HEK293 (cell line): ENCODE measurements at regions not wholly inside any gene's neighbourhood (a gene's known extent, or its start where the extent isn't known, plus 50 kb on each side); places are given as distances from the start of the nearest gene placed in this dataset.

Experiments used
- CTCF ChIA-PET: fragments of 350-600 bp; formaldehyde crosslinking; extraction: SDS; loops from one replicate; lab custom pipeline; 2021; ENCODE audit warnings: antibody characterized with exemption; lab: Yijun Ruan, JAX
- POLR2A ChIA-PET: fragments of 300-600 bp; formaldehyde crosslinking; extraction: SDS; loops from one replicate; lab custom pipeline; 2020; ENCODE audit warnings: antibody characterized with exemption, inconsistent platforms; lab: Yijun Ruan, JAX
- H3K27ac ChIP-seq: fragments of 200-500 bp; sonication (Bioruptor generic); 2 replicates; pipeline ENCODE4 v1.5.1; 2014; ENCODE audit warnings: low read depth, low read length, control low read depth, inconsistent platforms; ENCODE audit errors: extremely low read depth
- H3K36me3 ChIP-seq, 2 experiments: fragments of 200-500 bp in 1 of 2; sonication (Bioruptor generic) in 1 of 2; 1 replicate in 1 of 2; 2 replicates in 1 of 2; pipeline ENCODE4 v1.5.1; 2014 to 2017; ENCODE audit warnings: inconsistent platforms in 2 of 2, low read length in 2 of 2; ENCODE audit not compliant: control insufficient read depth in 2 of 2, insufficient read depth in 1 of 2
- H3K4me1 ChIP-seq: fragments of 200-500 bp; sonication (Bioruptor generic); 2 replicates; pipeline ENCODE4 v1.5.1; 2014; ENCODE audit warnings: mild to moderate bottlenecking, low read length, inconsistent platforms; ENCODE audit not compliant: control insufficient read depth, insufficient read depth
- H3K4me3 ChIP-seq: 2 replicates; pipeline ENCODE4 v1.5.1; 2011; ENCODE audit warnings: low read depth, mild to moderate bottlenecking, control low read depth, low read length, moderate library complexity
- H3K9me3 ChIP-seq: fragments of 200-500 bp; sonication (Bioruptor generic); 2 replicates; pipeline ENCODE4 v1.5.1; 2014; ENCODE audit warnings: low read depth, low read length, inconsistent platforms; ENCODE audit not compliant: control insufficient read depth, insufficient read depth
- AEBP2 ChIP-seq: fragments of 450-650 bp; formaldehyde crosslinking; IDR thresholded peaks from 2 replicates; pipeline ENCODE4 v1.5.1; 2016; ENCODE audit warnings: missing biosample characterization, missing genetic modification characterization, borderline replicate concordance
- KLF1 ChIP-seq: fragments of 450-650 bp; formaldehyde crosslinking; IDR thresholded peaks from 2 replicates; pipeline ENCODE4 v1.5.1; 2016; ENCODE audit warnings: missing biosample characterization, missing genetic modification characterization
- KLF16 ChIP-seq: fragments of 450-650 bp; formaldehyde crosslinking; IDR thresholded peaks from 2 replicates; pipeline ENCODE4 v1.5.1; 2017; ENCODE audit warnings: missing biosample characterization, missing genetic modification characterization
- KLF17 ChIP-seq: fragments of 450-650 bp; formaldehyde crosslinking; IDR thresholded peaks from 2 replicates; pipeline ENCODE4 v1.5.1; 2016; ENCODE audit warnings: missing biosample characterization, missing genetic modification characterization
- MZF1 ChIP-seq: fragments of 450-650 bp; formaldehyde crosslinking; IDR thresholded peaks from 2 replicates; pipeline ENCODE4 v1.5.1; 2017; ENCODE audit warnings: missing biosample characterization, missing genetic modification characterization, borderline replicate concordance
- TSHZ1 ChIP-seq: fragments of 450-650 bp; formaldehyde crosslinking; IDR thresholded peaks from 2 replicates; pipeline ENCODE4 v1.5.1; 2016; ENCODE audit warnings: missing biosample characterization, missing genetic modification characterization, borderline replicate concordance
- YY1 ChIP-seq: fragments of 450-650 bp; formaldehyde crosslinking; IDR thresholded peaks from 2 replicates; pipeline ENCODE4 v1.5.1; 2018; ENCODE audit warnings: missing biosample characterization, missing genetic modification characterization
- ZBTB21 ChIP-seq: fragments of 450-650 bp; formaldehyde crosslinking; IDR thresholded peaks from 2 replicates; pipeline ENCODE4 v1.5.1; 2017; ENCODE audit warnings: missing biosample characterization, missing genetic modification characterization
- ZBTB48 ChIP-seq: fragments of 450-650 bp; formaldehyde crosslinking; IDR thresholded peaks from 2 replicates; pipeline ENCODE4 v1.5.1; 2016; ENCODE audit warnings: missing biosample characterization, missing genetic modification characterization
- ZFP3 ChIP-seq: fragments of 450-650 bp; formaldehyde crosslinking; IDR thresholded peaks from 2 replicates; pipeline ENCODE4 v1.5.1; 2016; ENCODE audit warnings: low read depth, missing biosample characterization, missing genetic modification characterization
- ZIC2 ChIP-seq: fragments of 450-650 bp; formaldehyde crosslinking; IDR thresholded peaks from 2 replicates; pipeline ENCODE4 v1.5.1; 2016; ENCODE audit warnings: missing biosample characterization, missing genetic modification characterization
- ZNF138 ChIP-seq: fragments of 450-650 bp; formaldehyde crosslinking; IDR thresholded peaks from 2 replicates; pipeline ENCODE4 v1.5.1; 2016; ENCODE audit warnings: missing biosample characterization, missing genetic modification characterization, borderline replicate concordance
- ZNF146 ChIP-seq: fragments of 450-650 bp; formaldehyde crosslinking; IDR thresholded peaks from 2 replicates; pipeline ENCODE4 v1.5.1; 2016; ENCODE audit warnings: missing biosample characterization, missing genetic modification characterization
- ZNF248 ChIP-seq: fragments of 450-650 bp; formaldehyde crosslinking; IDR thresholded peaks from 2 replicates; pipeline ENCODE4 v1.5.1; 2017; ENCODE audit warnings: missing biosample characterization, missing genetic modification characterization
- ZNF266 ChIP-seq: fragments of 450-650 bp; formaldehyde crosslinking; IDR thresholded peaks from 2 replicates; pipeline ENCODE4 v1.5.1; 2016; ENCODE audit warnings: missing biosample characterization, missing genetic modification characterization, low read depth
- ZNF280C ChIP-seq: fragments of 450-650 bp; formaldehyde crosslinking; IDR thresholded peaks from 2 replicates; pipeline ENCODE4 v1.5.1; 2016; ENCODE audit warnings: missing biosample characterization, missing genetic modification characterization
- ZNF529 ChIP-seq: fragments of 450-650 bp; formaldehyde crosslinking; IDR thresholded peaks from 2 replicates; pipeline ENCODE4 v1.5.1; 2017; ENCODE audit warnings: missing genetic modification characterization, missing biosample characterization; ENCODE audit not compliant: insufficient replicate concordance
- ZNF530 ChIP-seq: fragments of 450-650 bp; formaldehyde crosslinking; IDR thresholded peaks from 2 replicates; pipeline ENCODE4 v1.5.1; 2016; ENCODE audit warnings: low read depth, missing biosample characterization, missing genetic modification characterization
- ZNF645 ChIP-seq: fragments of 450-650 bp; formaldehyde crosslinking; IDR thresholded peaks from 2 replicates; pipeline ENCODE4; 2016; ENCODE audit warnings: missing biosample characterization, missing genetic modification characterization
- ZNF76 ChIP-seq: fragments of 450-650 bp; formaldehyde crosslinking; IDR thresholded peaks from 2 replicates; pipeline ENCODE4; 2016; ENCODE audit warnings: low read depth, missing biosample characterization, missing genetic modification characterization, borderline replicate concordance
- ZSCAN30 ChIP-seq: fragments of 450-650 bp; IDR thresholded peaks from 2 replicates; pipeline ENCODE4 v1.5.1; 2018; ENCODE audit warnings: missing biosample characterization, mild to moderate bottlenecking, missing genetic modification characterization, moderate library complexity

- TF ChIP-seq ZSCAN30 (tag by site-specific recombination) (no peak), ZNF280C (no peak), KLF1 (no peak)
- TF ChIP-seq, all 188 proteins: peak for 0
- Histone ChIP-seq H3K9me3 (no peaks in the 10 kb centered on the region), H3K4me3 (no peak overlapping the region), H3K27ac (no peak overlapping the region), H3K36me3 (no peaks in the 10 kb centered on the region), H3K4me1 (no peaks in the 10 kb centered on the region)
- ChIA-PET POLR2A (no interaction called here), CTCF (interaction anchor here (0.7 kb wide), 1 partner anchor 119 kb away, joined by 4 read pairs; no protein-coding TSS in a partner anchor)
Observed at GRCh38 chr3:160069986-160070385, 81.4 kb downstream of the IL12A start.

- POLR2A ChIA-PET, result no interaction called here
- CTCF ChIA-PET, result no interaction called here
- no peak for TF ChIP-seq KLF17
- no peak for TF ChIP-seq ZNF76
- no peak for TF ChIP-seq ZIC2
- TF ChIP-seq MZF1 (tag by site-specific recombination), result no peak
- TF ChIP-seq TSHZ1 (tag by site-specific recombination), result no peak
- TF ChIP-seq KLF1, result no peak
- no peak for TF ChIP-seq ZNF645
- TF ChIP-seq ZNF146, result no peak
- no peak for TF ChIP-seq ZFP3
- TF ChIP-seq YY1 (tag by site-specific recombination), result no peak
- no peak for TF ChIP-seq ZNF266 (tag by site-specific recombination)
Observed at GRCh38 chr3:160076519-160076918, 87.9 kb downstream of the IL12A start.

GRCh38 chr3:160078533-160078932 is 89.9 kb downstream of the IL12A start:
- H3K27ac ChIP-seq, result no peak overlapping the region
- H3K36me3 ChIP-seq, result no peaks in the 10 kb centered on the region
- POLR2A ChIA-PET, result no interaction called here
- no peak overlapping the region for H3K4me3 ChIP-seq
- no peaks in the 10 kb centered on the region for H3K9me3 ChIP-seq
- TF ChIP-seq ZNF530 (tag by site-specific recombination) (no peak), ZNF248 (tag by site-specific recombination) (no peak), ZNF138 (tag by site-specific recombination) (no peak), ZBTB21 (tag by site-specific recombination) (no peak), ZNF529 (tag by site-specific recombination) (no peak), KLF16 (tag by site-specific recombination) (no peak), ZBTB48 (tag by site-specific recombination) (no peak), AEBP2 (tag by site-specific recombination) (no peak)
- CTCF ChIA-PET, result interaction anchor here (0.6 kb wide), 1 partner anchor 648 kb away, joined by 3 read pairs; no protein-coding TSS in a partner anchor
- no peaks in the 10 kb centered on the region for H3K4me1 ChIP-seq

More at GRCh38 chr3:160076519-160076918, 87.9 kb downstream of the IL12A start:
- Histone ChIP-seq H3K4me1 (no peaks in the 10 kb centered on the region), H3K36me3 (no peaks in the 10 kb centered on the region), H3K9me3 (no peaks in the 10 kb centered on the region), H3K4me3 (no peak overlapping the region), H3K27ac (no peak overlapping the region)
